GM13976 (cell line): ENCODE measurements at regions not wholly inside any gene's neighbourhood (a gene's known extent, or its start where the extent isn't known, plus 50 kb on each side); places are given as distances from the start of the nearest gene placed in this dataset.

ENCODE experiments used
- DNase-seq: peaks from one replicate; pipeline ENCODE4 v3.0.0; 2012; ENCODE audit warnings: low spot score
- CTCF ChIP-seq: IDR thresholded peaks from 2 replicates; pipeline ENCODE4 v1.5.1; 2012; ENCODE audit warnings: borderline replicate concordance, mild to moderate bottlenecking; ENCODE audit not compliant: insufficient read depth; ENCODE audit errors: extremely low read depth, missing control alignments, control extremely low read depth
- in situ Hi-C: fragments of 300-500 bp; cut with MboI; formaldehyde crosslinking; loops from one replicate; pipeline ENCODE4 v1.12.0; 2022; ENCODE audit warnings: low sequenced_read_pairs, mixed read lengths, inconsistent platforms; ENCODE audit not compliant: unreplicated experiment

- in situ Hi-C loops: no loop called here
- no peak for TF ChIP-seq CTCF
- no peak for DNase-seq
These were observed 475.7 kb downstream of the EBF1 start for GRCh38 chr5:158623971-158624370.

GRCh38 chr5:158621391-158621790 lies 478.3 kb downstream of the EBF1 start:
- in situ Hi-C loops: no loop called here
- TF ChIP-seq CTCF: no peak
- no peak for DNase-seq

GRCh38 chr5:158619083-158619788 lies 480.5 kb downstream of the EBF1 start:
- TF ChIP-seq CTCF: no peak

GRCh38 chr5:158618256-158618655 lies 481.5 kb downstream of the EBF1 start:
- DNase-seq: no peak
- no peak for TF ChIP-seq CTCF
- in situ Hi-C loops: no loop called here

More at GRCh38 chr5:158619083-158619788, 480.5 kb downstream of the EBF1 start:
- in situ Hi-C loops: no loop called here
- DNase-seq: no peak

- no peak for DNase-seq
- TF ChIP-seq CTCF: no peak
- in situ Hi-C loops: no loop called here
These were observed 483.0 kb downstream of the EBF1 start for GRCh38 chr5:158616707-158617106.

GRCh38 chr5:158614951-158615350 lies 484.8 kb downstream of the EBF1 start:
- DNase-seq: no peak
- no peak for TF ChIP-seq CTCF
- in situ Hi-C loops: no loop called here
